ENCODE measurements at regions not wholly inside any gene's neighbourhood (a gene's known extent, or its start where the extent isn't known, plus 50 kb on each side); places are given as distances from the start of the nearest gene placed in this dataset.

GRCh38 chr6:23334360-23334759, 765.0 kb downstream of the HDGFL1 start:
- TF ChIP-seq CTCF (IDR thresholded peaks at IDR 0.05; ENCODE audit: low read length) (no peak), EZH2 (IDR thresholded peaks at IDR 0.05; ENCODE audit: borderline replicate concordance, low read length) (no peak)

Measured in OCI-LY1 (cell line).